ENCODE measurements at regions not wholly inside any gene's neighbourhood (a gene's known extent, or its start where the extent isn't known, plus 50 kb on each side); places are given as distances from the start of the nearest gene placed in this dataset.

DNA sequence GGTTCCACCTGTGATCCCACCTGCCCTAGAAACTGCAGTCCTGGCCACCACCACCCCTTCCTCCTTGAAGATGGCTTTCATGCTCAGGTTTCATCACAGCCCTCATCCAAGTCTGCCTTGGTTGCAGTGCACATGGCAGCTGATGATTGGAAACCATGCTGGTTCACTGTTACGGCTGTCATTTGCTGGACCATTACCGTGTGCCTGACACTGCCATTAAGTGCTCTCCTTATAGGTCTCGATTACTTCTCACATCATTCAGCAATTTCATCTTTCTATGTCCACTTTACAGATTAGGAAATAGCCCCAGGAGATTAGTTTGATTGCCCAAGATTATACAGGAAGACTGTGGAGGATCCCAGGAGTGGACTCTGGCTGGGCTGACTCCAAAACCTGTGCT is 123.9 kb downstream of the ICE1 start:
- no peak for DNase-seq (ENCODE audit: extremely low spot score, unreplicated experiment)
- no peak overlapping the region for H3K4me3 Mint-ChIP-seq
- TF ChIP-seq, protein P1, sequence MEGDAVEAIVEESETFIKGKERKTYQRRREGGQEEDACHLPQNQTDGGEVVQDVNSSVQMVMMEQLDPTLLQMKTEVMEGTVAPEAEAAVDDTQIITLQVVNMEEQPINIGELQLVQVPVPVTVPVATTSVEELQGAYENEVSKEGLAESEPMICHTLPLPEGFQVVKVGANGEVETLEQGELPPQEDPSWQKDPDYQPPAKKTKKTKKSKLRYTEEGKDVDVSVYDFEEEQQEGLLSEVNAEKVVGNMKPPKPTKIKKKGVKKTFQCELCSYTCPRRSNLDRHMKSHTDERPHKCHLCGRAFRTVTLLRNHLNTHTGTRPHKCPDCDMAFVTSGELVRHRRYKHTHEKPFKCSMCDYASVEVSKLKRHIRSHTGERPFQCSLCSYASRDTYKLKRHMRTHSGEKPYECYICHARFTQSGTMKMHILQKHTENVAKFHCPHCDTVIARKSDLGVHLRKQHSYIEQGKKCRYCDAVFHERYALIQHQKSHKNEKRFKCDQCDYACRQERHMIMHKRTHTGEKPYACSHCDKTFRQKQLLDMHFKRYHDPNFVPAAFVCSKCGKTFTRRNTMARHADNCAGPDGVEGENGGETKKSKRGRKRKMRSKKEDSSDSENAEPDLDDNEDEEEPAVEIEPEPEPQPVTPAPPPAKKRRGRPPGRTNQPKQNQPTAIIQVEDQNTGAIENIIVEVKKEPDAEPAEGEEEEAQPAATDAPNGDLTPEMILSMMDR (conservative IDR thresholded peaks at IDR 0.05) = no peak
- no peak overlapping the region for H3K27ac Mint-ChIP-seq
- no peaks in the 10 kb centered on the region for H3K36me3 Mint-ChIP-seq
- no peaks in the 10 kb centered on the region for H3K9me3 Mint-ChIP-seq
- H3K27me3 Mint-ChIP-seq = peaks cover under 1% of the 10 kb centered on the region
- no peaks in the 10 kb centered on the region for H3K4me1 Mint-ChIP-seq (ENCODE audit: unreplicated experiment)

DNA sequence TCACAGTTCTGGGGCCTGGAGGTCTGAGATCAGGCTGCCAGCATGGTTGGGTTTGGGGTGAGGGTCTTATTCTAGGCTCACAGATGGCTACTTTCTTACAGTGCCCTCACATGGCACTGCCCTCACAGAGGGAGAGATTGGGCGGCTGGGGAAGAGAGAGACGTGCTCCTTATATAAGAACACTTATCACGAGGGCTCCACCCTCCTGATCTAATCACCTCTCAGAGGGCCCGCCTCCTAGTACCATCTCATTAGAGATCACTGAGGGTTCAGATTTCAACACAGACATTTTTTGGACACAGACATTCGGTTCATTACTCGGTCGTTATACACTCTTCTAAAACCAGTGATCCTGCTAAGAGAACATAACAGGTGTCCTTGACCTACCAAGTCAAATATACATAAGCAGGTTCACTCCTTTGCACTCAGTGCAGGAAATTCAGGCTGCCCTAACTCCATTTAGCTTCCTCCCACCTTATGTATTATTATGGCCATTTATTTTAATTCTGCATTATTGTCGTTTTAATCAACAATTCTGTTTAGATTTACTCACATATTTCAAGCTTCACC is 121.7 kb downstream of the ICE1 start:
- Mint-ChIP-seq H3K9me3 (no peaks in the 10 kb centered on the region), H3K4me3 (no peak overlapping the region), H3K36me3 (no peaks in the 10 kb centered on the region), H3K27ac (no peak overlapping the region), H3K27me3 (no peaks in the 10 kb centered on the region), H3K4me1 (ENCODE audit: unreplicated experiment) (no peaks in the 10 kb centered on the region)
- TF ChIP-seq, protein P1 (conservative IDR thresholded peaks at IDR 0.05) = no peak
- DNase-seq (ENCODE audit: extremely low spot score, unreplicated experiment) = no peak

DNA sequence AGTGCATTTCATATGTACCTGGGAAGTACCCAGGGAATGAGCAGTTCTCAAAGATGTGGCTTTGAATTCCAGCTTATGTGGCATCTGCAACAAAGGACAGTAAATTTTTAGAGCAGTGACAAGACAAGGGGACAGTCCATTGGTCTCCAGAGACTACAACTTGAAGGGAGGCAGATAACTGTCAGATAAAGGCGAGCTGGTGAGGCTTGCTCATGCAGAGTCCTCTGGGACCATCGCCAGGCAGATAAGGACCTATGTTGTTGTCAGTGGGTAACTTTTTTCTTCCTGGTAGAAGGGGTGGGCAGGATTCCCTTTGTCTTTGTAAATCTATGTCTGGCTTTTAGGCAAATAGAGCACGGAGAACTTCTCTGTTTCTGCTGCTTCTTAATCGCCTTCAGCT is 120.2 kb downstream of the ICE1 start:
- TF ChIP-seq, protein P1 (conservative IDR thresholded peaks at IDR 0.05) = no peak
- H3K4me1 Mint-ChIP-seq (ENCODE audit: unreplicated experiment) = no peaks in the 10 kb centered on the region
- H3K27me3 Mint-ChIP-seq = no peaks in the 10 kb centered on the region
- no peak for DNase-seq (ENCODE audit: extremely low spot score, unreplicated experiment)
- no peak overlapping the region for H3K27ac Mint-ChIP-seq
- H3K4me3 Mint-ChIP-seq = no peak overlapping the region
- H3K36me3 Mint-ChIP-seq = no peaks in the 10 kb centered on the region
- H3K9me3 Mint-ChIP-seq = no peaks in the 10 kb centered on the region

DNA sequence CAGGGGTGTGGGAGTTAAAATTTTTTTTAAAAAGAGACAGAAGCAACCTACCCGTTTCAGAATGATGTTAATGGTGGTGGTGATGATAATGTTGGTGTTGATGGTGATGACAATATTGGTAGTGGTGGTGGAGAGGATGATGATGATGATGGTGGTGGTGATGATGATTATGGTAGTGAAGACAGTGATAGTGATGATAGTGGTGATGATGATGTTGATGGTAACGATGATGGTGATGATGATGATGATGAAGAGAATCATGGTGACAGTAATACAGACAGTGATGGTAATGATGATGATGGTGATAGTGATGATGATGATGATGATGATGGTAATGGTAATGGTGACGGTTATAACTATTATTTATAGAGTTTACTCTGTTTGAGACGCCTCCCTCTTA is 117.6 kb downstream of the ICE1 start:
- TF ChIP-seq, protein P1 (conservative IDR thresholded peaks at IDR 0.05) = no peak
- Mint-ChIP-seq H3K27me3 (no peaks in the 10 kb centered on the region), H3K4me3 (no peak overlapping the region)

More for the DNA sequence above, 117.6 kb downstream of the ICE1 start:
- Mint-ChIP-seq H3K27ac (no peak overlapping the region), H3K36me3 (no peaks in the 10 kb centered on the region), H3K9me3 (no peaks in the 10 kb centered on the region), H3K4me1 (ENCODE audit: unreplicated experiment) (no peaks in the 10 kb centered on the region)
- no peak for DNase-seq (ENCODE audit: extremely low spot score, unreplicated experiment)
